HEK293 (cell line): ENCODE measurements at regions not wholly inside any gene's neighbourhood (a gene's known extent, or its start where the extent isn't known, plus 50 kb on each side); places are given as distances from the start of the nearest gene placed in this dataset.

Source experiments
- ATF2 ChIP-seq: fragments of 450-650 bp; formaldehyde crosslinking; IDR thresholded peaks from 2 replicates; pipeline ENCODE4 v1.5.1; 2016; ENCODE audit warnings: missing biosample characterization, missing genetic modification characterization, low read depth
- BCL6B ChIP-seq: fragments of 450-650 bp; formaldehyde crosslinking; IDR thresholded peaks from 2 replicates; pipeline ENCODE4 v1.5.1; 2017; ENCODE audit warnings: missing biosample characterization, missing genetic modification characterization
- CTCF ChIP-seq: fragments of 450-650 bp; formaldehyde crosslinking; IDR thresholded peaks from 2 replicates; pipeline ENCODE4 v1.5.1; 2016; ENCODE audit warnings: missing biosample characterization, missing genetic modification characterization
- ZBTB21 ChIP-seq: fragments of 450-650 bp; formaldehyde crosslinking; IDR thresholded peaks from 2 replicates; pipeline ENCODE4 v1.5.1; 2017; ENCODE audit warnings: missing biosample characterization, missing genetic modification characterization
- ZNF157 ChIP-seq: fragments of 450-650 bp; formaldehyde crosslinking; IDR thresholded peaks from 2 replicates; pipeline ENCODE4 v1.5.1; 2016; ENCODE audit warnings: missing biosample characterization, missing genetic modification characterization

- TF ChIP-seq ZBTB21 (tag by site-specific recombination) (no peak), ZNF157 (tag by site-specific recombination) (no peak), ATF2 (no peak), CTCF (tag by site-specific recombination) (no peak), BCL6B (tag by site-specific recombination) (no peak)
Measured at GRCh38 chr5:15421921-15422412, 78.0 kb upstream of the FBXL7 start.
